ENCODE measurements at regions not wholly inside any gene's neighbourhood (a gene's known extent, or its start where the extent isn't known, plus 50 kb on each side); places are given as distances from the start of the nearest gene placed in this dataset.

GRCh38 chr12:60402996-60403395, 807.2 kb downstream of the SLC16A7 start:
- TF ChIP-seq, protein P1, sequence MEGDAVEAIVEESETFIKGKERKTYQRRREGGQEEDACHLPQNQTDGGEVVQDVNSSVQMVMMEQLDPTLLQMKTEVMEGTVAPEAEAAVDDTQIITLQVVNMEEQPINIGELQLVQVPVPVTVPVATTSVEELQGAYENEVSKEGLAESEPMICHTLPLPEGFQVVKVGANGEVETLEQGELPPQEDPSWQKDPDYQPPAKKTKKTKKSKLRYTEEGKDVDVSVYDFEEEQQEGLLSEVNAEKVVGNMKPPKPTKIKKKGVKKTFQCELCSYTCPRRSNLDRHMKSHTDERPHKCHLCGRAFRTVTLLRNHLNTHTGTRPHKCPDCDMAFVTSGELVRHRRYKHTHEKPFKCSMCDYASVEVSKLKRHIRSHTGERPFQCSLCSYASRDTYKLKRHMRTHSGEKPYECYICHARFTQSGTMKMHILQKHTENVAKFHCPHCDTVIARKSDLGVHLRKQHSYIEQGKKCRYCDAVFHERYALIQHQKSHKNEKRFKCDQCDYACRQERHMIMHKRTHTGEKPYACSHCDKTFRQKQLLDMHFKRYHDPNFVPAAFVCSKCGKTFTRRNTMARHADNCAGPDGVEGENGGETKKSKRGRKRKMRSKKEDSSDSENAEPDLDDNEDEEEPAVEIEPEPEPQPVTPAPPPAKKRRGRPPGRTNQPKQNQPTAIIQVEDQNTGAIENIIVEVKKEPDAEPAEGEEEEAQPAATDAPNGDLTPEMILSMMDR (conservative IDR thresholded peaks at IDR 0.05 in 1 of 2, IDR thresholded peaks at IDR 0.05 in 1 of 2; ENCODE audit: extremely low read depth in 1 of 2, insufficient read depth in 1 of 2, low read depth in 1 of 2, low read length in 2 of 2), result no peak
- no peak for TF ChIP-seq EZH2 (IDR thresholded peaks at IDR 0.05; ENCODE audit: borderline replicate concordance, low read length)

Measured in mammary epithelial cell (primary cell).